HG02981 (cell line): ENCODE measurements at regions not wholly inside any gene's neighbourhood (a gene's known extent, or its start where the extent isn't known, plus 50 kb on each side); places are given as distances from the start of the nearest gene placed in this dataset.
A peak's percentile ranks its signal among the peaks of the same experiment; 100 is the strongest.
"Not testable (repeated sequence)": the region's sequence is repeated elsewhere in the genome, so short reads cannot be mapped to it uniquely, and the experiment has no call there.

Source experiments
- ATAC-seq: cut with Tn5 transposase; IDR thresholded peaks from one replicate; pipeline ENCODE4 v1.9.1; 2021; ENCODE audit warnings: mild to moderate bottlenecking, moderate library complexity; ENCODE audit not compliant: unreplicated experiment

- no peak for ATAC-seq
Observed at GRCh38 chr2:212914392-212914791, 237.0 kb downstream of the IKZF2 start.

DNA sequence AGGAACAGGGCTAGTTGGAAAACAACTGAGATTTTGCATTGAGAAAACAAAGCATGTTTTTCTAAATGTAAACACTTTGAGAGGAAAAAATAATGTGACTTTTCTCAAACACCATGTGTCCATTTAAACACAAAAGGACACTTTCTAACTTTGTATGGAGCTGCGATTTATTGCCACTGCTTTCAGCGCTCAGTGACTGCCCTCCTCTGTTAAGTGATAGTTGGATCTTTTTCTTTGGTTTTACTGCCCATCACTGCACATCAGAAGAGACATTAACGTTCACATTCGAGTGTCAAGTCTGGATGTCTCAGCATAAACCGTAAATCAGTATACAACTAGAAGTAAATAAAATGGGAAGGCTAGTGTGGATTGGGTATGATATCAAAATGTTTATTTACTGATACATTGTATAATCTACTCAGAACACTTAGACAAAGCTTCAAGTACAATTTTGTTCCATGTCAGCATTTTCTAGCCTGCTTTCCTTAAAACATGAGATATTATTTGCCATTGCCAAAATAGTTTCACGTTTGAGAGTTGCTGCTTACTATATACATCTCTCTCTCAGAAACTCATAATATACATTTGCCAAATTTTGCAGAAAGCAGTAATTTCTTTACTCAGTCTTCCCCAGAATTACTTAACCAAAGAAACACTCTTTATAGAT, 237.6 kb downstream of the IKZF2 start:
- no peak for ATAC-seq

GRCh38 chr2:212912445-212913103, 238.8 kb downstream of the IKZF2 start:
- ATAC-seq: no peak

- ATAC-seq: peak; percentile 34
Observed at GRCh38 chr2:212911011-212911410, 240.4 kb downstream of the IKZF2 start.

GRCh38 chr2:212908682-212909435, 242.6 kb downstream of the IKZF2 start:
- ATAC-seq: no peak

DNA sequence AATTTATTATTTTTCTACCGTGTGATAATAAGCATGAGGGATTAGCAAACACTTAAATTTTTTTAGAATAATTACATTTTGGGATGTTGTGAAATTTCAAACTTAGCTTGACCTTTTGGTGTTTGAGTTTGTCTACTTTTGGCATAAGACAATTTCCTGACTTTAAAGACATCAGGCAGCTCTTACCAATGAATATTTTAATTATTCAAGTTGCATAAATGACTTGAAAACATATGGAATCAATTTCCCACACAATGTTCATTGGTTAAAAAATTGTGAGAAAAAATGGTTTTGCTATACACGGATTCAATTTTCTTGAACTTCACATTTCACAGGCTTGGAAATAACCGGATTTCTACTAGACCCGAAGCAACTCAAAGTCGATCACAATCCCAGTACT, 243.4 kb downstream of the IKZF2 start:
- ATAC-seq: no peak

GRCh38 chr2:212906620-212907019, 244.8 kb downstream of the IKZF2 start:
- no peak for ATAC-seq

DNA sequence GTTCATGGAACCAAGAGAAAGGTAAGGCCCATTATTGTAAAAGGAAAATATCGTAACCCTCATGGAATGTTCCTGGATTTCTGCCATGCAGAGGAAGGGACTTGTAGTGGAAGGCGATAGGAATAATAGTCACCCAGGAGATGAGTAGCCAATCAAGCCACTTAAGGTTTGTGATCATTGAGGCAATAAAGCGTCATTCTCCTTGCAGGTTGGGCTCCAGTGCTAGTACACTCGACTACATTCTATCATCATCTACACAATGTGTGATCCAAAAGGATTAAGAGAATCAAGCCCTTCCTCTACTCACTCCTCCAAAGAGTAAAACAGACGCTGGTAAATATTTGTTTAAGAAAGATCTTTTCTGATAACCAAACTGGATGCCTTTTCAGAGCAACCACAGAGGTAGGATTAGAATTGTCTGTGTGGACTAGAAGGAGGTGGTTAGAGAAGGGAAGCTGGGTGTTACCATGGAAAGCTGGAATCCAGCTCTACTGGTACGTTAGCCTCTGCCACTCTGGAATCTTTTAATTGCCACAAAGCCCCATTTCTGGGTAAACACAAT, 245.7 kb downstream of the IKZF2 start:
- no peak for ATAC-seq

- no peak for ATAC-seq
Observed at GRCh38 chr2:212904646-212905045, 246.8 kb downstream of the IKZF2 start.

- no peak for ATAC-seq
Observed at GRCh38 chr2:212903413-212903812, 248.0 kb downstream of the IKZF2 start.

DNA sequence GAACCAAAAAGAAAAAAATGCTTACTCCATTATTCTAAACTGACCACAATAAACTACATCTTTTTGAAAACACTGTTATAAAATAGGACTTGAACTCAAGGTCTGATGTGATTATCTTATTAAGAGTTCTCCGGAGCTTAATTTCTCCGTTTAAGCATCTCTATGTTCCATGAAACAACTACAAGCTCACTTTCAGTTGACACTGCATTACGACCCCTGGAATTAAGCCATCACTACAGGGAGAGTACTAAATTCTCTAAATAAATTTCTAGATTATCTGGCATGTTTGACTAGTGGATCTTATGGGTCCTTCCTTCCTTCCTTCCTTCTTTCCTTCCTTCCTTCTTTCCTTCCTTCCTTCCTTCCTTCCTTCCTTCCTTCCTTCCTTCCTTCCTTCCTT, 249.0 kb downstream of the IKZF2 start:
- no peak for ATAC-seq

- no peak for ATAC-seq
Observed at GRCh38 chr2:212901604-212902275, 249.7 kb downstream of the IKZF2 start.

DNA sequence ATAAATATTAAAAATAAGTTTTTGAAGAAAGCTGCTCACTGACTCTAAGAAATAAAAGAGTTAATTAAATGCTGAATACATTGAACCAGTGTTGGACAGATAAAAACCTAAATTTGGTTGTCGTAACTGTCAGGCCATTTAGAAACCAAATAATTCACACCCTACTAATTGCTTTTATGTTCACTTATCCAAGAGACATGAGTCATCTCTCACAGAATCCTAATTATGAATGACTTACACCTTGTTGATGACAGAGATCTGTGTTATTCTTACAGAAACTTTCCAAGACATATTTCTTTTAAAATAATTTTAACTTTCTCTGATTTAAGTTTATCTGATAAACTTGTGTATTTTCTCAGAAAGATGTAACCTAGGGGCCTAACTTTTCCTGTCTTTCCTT, 250.7 kb downstream of the IKZF2 start:
- ATAC-seq: no peak

GRCh38 chr2:212898011-212898410, 253.4 kb downstream of the IKZF2 start:
- ATAC-seq: no peak

DNA sequence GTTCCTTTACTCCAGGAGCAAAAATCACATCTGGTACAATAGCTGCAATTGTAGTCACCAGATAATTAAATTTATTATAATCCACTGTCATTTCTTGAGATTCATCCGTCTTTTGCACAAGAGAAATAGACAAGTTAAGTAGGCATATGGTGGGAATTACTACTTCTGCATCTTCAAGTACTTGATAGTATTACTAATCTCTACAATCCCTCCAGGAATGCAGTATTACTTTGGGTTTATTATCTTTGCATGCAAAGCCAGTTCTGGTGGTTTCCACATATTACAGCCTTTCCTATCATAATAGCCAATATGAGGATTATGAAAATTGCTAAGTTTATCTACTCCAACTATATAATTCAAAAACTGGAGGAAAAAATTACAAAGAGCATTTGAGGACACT, 254.1 kb downstream of the IKZF2 start:
- no peak for ATAC-seq

- no peak for ATAC-seq
Observed at GRCh38 chr2:212894026-212894425, 257.4 kb downstream of the IKZF2 start.

DNA sequence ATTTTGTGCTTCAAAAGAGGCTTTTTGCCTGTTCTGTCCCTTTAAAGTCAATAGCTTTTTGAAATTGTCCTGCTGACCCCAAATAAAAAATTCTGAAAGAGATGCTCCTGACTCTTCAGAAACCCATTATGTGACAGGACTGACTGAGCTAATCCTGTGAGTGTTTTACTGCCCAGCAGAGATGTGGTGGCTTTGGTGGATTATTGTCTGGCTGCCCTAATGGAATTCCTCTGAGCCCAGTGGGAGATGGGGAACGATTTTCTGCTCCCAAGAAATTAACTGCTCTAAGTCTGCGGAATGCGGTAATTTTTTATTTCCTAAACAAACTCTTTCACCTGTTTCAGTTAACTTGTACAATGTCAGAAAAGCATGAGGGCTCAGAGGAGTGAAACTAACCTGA, 258.2 kb downstream of the IKZF2 start:
- no peak for ATAC-seq

GRCh38 chr2:212892193-212892592, 259.2 kb downstream of the IKZF2 start:
- no peak for ATAC-seq

DNA sequence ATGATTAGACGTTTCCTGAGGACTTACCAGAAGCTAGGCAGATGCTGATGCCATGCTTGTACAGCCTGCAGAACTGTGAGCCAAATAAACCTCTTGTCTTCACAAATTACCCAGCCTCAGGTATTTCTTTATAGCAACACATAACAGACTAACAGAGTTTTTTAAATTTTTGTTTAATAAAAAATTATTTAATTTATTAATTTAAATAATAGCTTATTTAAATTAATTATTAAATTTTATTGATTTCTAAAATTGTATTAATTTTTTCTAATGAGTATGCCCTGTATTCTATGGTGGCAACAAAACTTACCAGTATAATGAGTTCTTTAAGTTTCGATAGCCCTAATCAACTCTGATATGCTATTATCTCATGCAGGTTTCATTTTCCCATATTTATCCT, 259.8 kb downstream of the IKZF2 start:
- ATAC-seq: no peak

- ATAC-seq: peak; percentile 69
Observed at GRCh38 chr2:212882626-212883025, 268.8 kb downstream of the IKZF2 start.

DNA sequence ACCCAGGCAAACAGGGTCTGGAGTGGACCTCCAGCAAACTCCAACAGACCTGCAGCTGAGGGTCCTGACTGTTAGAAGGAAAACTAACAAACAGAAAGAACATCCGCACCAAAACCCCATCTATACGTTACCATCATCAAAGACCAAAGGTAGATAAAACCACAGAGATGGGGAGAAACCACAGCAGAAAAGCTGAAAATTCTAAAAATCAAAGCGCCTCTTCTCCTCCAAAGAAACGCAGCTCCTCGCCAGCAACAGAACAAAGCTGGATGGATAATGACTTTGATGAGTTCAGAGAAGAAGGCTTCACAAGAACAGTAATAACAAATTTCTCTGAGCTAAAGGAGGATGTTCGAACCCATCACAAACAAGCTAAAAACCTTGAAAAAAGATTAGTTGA, 274.9 kb downstream of the IKZF2 start:
- not testable (repeated sequence) for ATAC-seq
